ENCODE measurements at regions not wholly inside any gene's neighbourhood (a gene's known extent, or its start where the extent isn't known, plus 50 kb on each side); places are given as distances from the start of the nearest gene placed in this dataset.

DNA sequence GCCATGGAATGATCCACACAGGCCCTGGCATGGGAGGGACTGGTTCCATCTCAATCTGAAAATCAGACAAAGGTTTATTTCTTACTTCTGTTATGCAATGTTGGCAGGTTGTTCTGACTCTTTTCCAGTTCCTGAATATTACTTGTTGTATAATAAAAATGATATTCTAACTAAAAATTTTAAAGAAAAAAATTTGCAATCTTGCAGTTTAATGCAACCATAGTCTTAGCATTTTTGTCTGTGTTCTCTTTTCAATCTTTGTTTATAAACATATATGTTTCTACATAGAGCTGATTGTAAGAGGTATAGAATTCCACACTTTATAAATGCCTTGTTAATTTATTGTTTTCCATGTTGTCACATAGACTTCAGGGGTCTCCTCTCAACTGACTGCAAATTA lies 143.4 kb downstream of the RPIA start:
- H3K27me3 ChIP-seq (ENCODE audit: control insufficient read depth, insufficient read depth, low read length), result no peaks in the 10 kb centered on the region
- H3K9me3 ChIP-seq (replicated peaks; ENCODE audit: low read length), result no peaks in the 10 kb centered on the region
- no peak overlapping the region for H3K4me2 ChIP-seq (ENCODE audit: low read length)
- no peaks in the 10 kb centered on the region for H3K36me3 ChIP-seq (ENCODE audit: insufficient read depth, low read length)
- no peaks in the 10 kb centered on the region for H3K4me1 ChIP-seq (ENCODE audit: control insufficient read depth, insufficient read depth, low read length)
- H3K4me3 ChIP-seq (ENCODE audit: low read length), result no peak overlapping the region
- H3K9ac ChIP-seq (ENCODE audit: low read depth, low read length), result no peak overlapping the region

DNA sequence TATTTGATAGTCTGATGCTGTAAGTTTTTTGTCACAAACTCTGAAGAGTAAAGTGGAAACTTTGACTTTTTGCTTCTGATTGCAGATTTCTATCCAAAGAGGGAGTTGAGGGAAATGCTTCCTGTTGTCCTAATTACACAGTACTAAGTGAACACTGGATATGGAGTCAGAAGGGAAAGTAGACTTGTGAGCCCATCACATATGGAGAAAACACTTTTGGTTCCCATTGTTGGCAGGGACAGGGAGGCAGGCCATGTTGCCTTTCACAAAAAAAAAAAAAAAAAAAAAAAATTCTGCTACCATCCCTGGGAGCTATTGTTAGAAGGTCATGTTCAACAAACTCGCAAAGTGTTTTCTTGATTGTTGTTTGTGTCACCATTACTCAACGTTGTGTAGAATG lies 144.3 kb downstream of the RPIA start:
- Histone ChIP-seq H3K4me1 (ENCODE audit: control insufficient read depth, insufficient read depth, low read length) (no peaks in the 10 kb centered on the region), H3K9ac (ENCODE audit: low read depth, low read length) (no peak overlapping the region), H3K4me3 (ENCODE audit: low read length) (no peak overlapping the region), H3K4me2 (ENCODE audit: low read length) (no peak overlapping the region), H3K36me3 (ENCODE audit: insufficient read depth, low read length) (no peaks in the 10 kb centered on the region), H3K9me3 (replicated peaks; ENCODE audit: low read length) (no peaks in the 10 kb centered on the region), H3K27me3 (ENCODE audit: control insufficient read depth, insufficient read depth, low read length) (no peaks in the 10 kb centered on the region)

DNA sequence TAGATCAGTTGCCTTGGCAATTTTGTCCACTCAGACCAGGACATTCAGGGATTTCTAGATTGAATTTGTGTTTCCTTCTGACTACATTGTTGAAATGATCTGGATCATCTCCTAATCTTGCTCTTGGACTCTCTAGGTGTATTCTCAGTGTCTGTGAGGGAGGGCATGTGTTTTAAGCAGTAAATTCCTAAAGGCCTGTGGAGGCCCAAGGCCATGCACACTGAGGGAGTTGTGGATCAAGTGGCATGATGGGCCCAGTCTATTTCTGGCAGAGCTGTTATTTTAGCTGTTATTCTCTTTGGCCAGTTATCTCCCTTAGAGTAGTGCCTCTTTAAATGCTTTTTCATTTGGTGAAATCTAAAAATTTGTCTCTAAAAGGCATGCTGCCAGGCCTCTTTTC lies 144.9 kb downstream of the RPIA start:
- Histone ChIP-seq H3K4me2 (ENCODE audit: low read length) (no peak overlapping the region), H3K36me3 (ENCODE audit: insufficient read depth, low read length) (no peaks in the 10 kb centered on the region), H3K9me3 (replicated peaks; ENCODE audit: low read length) (no peaks in the 10 kb centered on the region), H3K4me1 (ENCODE audit: control insufficient read depth, insufficient read depth, low read length) (no peaks in the 10 kb centered on the region), H3K4me3 (ENCODE audit: low read length) (no peak overlapping the region), H3K9ac (ENCODE audit: low read depth, low read length) (no peak overlapping the region), H3K27me3 (ENCODE audit: control insufficient read depth, insufficient read depth, low read length) (no peaks in the 10 kb centered on the region)

DNA sequence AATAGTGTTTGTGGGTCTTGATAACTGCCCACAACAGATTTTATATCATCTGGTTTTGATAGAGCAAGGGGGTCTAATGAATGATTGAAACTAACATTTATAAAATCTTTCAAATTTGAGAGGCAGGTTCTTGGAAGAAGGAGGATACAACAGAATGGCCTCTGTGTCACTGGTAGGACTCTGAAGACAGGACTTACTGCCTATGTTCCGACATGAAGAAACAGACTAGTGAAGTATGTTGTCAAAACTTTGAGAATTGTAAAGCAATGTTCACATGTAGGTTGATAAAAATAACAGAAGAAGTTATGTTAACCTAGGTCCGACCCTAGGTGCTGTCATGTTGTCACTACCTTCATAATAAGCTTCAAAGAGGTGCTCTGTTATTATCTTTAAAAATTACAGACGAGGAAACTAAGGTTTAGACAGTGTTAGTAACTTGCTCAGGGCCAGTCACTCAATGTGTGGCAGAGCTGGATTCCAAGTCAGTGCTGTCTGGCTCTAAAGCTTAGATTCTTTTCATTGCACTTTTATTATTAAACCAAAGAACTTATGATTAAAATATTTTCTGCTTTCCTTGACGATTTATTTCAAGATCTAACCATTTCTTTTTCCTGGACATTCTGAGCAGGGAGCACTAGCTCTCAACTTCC lies 146.2 kb downstream of the RPIA start:
- no peak overlapping the region for H3K9ac ChIP-seq (ENCODE audit: low read depth, low read length)
- H3K9me3 ChIP-seq (replicated peaks; ENCODE audit: low read length), result no peaks in the 10 kb centered on the region
- H3K4me2 ChIP-seq (ENCODE audit: low read length), result no peak overlapping the region
- no peaks in the 10 kb centered on the region for H3K4me1 ChIP-seq (ENCODE audit: control insufficient read depth, insufficient read depth, low read length)
- no peak overlapping the region for H3K4me3 ChIP-seq (ENCODE audit: low read length)
- no peaks in the 10 kb centered on the region for H3K27me3 ChIP-seq (ENCODE audit: control insufficient read depth, insufficient read depth, low read length)
- H3K36me3 ChIP-seq (ENCODE audit: insufficient read depth, low read length), result no peaks in the 10 kb centered on the region

DNA sequence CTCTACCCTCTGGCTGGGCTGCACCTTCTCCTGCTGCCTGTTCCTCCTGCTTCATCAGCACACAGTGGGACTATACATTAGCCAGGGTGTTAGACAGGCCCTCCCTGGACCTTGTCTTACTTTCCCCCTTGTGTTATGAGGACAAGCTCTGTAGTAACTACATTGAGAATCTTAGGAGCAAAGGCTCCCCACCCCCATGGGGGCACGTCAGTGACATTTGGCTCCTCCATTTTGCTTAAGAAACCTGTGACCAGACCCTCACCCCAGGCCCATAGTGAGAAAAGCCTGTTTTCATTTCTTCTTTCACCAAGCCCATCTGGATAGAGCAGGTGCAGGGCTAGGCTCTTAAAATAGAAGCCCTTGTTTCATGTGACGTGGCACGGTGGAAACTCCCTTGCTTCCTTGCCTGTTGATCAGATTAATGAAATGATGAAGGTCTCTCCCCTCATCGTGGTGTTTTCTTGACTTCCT lies 146.7 kb downstream of the RPIA start:
- Histone ChIP-seq H3K36me3 (ENCODE audit: insufficient read depth, low read length) (no peaks in the 10 kb centered on the region), H3K9me3 (replicated peaks; ENCODE audit: low read length) (no peaks in the 10 kb centered on the region), H3K4me1 (ENCODE audit: control insufficient read depth, insufficient read depth, low read length) (no peaks in the 10 kb centered on the region), H3K9ac (ENCODE audit: low read depth, low read length) (no peak overlapping the region), H3K4me2 (ENCODE audit: low read length) (no peak overlapping the region), H3K27me3 (ENCODE audit: control insufficient read depth, insufficient read depth, low read length) (no peaks in the 10 kb centered on the region), H3K4me3 (ENCODE audit: low read length) (no peak overlapping the region)

DNA sequence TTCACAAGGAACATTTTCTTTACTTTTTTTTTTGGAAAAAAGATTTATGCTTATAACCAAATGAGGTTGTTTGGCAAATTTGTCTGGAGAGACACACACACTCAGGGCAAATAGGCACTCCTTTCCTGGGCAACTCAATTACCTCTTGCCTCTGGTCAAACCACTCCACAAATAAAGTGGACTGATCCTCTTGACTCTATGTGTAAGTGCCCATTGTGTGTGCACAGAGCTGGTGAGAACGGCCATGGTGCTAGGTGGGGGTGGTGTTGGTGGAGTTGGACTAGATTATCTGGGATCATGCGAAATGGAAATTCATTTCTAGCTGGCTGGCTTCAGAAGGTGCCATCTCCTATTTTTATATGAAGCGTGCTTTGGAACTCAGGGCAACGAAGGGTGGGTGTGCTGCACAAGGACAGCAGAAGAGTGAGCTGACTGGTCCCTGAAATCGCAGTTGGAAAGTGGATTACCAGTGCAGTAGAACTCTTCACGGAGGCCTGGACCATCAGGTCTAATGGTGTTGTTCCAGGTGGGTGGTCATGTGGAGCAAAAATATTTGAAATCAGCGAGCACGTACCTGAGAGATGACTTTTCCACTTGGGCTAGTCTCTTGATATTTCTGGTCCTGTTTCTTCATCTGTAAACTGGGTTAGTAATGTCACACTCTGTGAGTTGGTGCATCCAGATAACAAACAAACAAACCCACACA lies 149.9 kb downstream of the RPIA start:
- H3K36me3 ChIP-seq (ENCODE audit: insufficient read depth, low read length), result no peaks in the 10 kb centered on the region

DNA sequence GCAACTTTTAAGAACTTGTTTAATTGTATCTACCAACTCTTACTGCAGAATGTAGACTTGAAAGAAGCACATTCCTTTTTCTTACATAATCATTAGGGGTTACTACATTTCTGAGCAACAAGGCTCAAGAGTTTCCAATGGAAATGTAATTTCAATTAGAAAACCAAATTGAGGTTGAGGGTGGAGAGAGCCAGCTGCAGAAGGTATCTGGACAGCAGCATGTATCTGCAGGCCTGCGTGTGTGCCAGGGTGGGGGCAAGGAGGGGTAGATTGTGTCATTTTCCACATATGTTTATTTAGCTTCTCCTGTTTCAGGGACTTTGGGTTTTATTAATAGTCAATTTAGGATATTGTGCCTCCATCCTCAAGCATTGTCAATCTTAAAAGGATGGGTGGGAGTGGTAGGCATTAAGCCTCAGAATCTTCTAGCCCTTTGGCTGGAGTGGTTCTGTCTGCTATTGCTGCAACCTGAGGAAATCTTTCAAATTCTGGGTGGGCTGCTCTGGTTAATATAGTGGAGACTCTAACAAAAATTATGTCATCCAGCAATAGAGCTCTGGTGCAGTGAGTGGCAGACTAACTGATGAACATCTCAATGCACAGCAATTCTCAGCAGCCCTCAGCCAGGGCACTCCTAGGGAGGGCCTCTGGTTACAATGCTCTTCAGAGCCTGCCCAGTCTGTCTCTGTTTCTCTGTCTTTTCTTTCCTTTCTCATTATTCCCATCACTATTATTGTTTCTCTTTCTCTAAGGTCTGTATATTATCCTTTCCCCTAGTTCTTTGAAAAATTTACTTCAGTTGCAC lies 151.4 kb downstream of the RPIA start:
- Histone ChIP-seq H3K9ac (ENCODE audit: low read depth, low read length) (no peak overlapping the region), H3K27me3 (ENCODE audit: control insufficient read depth, insufficient read depth, low read length) (no peaks in the 10 kb centered on the region), H3K9me3 (replicated peaks; ENCODE audit: low read length) (no peaks in the 10 kb centered on the region), H3K4me2 (ENCODE audit: low read length) (no peak overlapping the region), H3K4me1 (ENCODE audit: control insufficient read depth, insufficient read depth, low read length) (no peaks in the 10 kb centered on the region), H3K36me3 (ENCODE audit: insufficient read depth, low read length) (no peaks in the 10 kb centered on the region), H3K4me3 (ENCODE audit: low read length) (no peak overlapping the region)

More for the DNA sequence above, 149.9 kb downstream of the RPIA start:
- no peaks in the 10 kb centered on the region for H3K9me3 ChIP-seq (replicated peaks; ENCODE audit: low read length)
- no peaks in the 10 kb centered on the region for H3K27me3 ChIP-seq (ENCODE audit: control insufficient read depth, insufficient read depth, low read length)
- no peaks in the 10 kb centered on the region for H3K4me1 ChIP-seq (ENCODE audit: control insufficient read depth, insufficient read depth, low read length)
- no peak overlapping the region for H3K9ac ChIP-seq (ENCODE audit: low read depth, low read length)
- no peak overlapping the region for H3K4me2 ChIP-seq (ENCODE audit: low read length)
- H3K4me3 ChIP-seq (ENCODE audit: low read length), result no peak overlapping the region

DNA sequence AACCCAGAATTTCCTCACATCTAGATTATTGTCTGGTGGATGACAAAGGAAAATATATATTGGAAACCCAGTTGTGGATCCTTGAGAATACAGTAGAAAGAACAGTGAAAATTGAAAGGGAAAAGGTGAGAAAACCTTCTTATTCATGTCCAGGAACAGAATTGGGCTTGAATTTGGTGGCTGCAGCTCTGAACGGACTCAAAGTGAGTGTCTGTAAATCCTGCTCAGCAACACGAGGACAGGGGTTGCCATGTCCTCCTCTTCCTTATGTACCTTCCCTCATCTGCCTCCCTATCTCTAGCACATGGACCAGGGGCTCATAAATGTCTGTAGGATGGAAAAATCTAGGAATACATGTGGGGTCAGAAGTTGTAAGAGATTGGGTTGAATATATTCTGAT lies 152.2 kb downstream of the RPIA start:
- no peak overlapping the region for H3K4me3 ChIP-seq (ENCODE audit: low read length)
- no peak overlapping the region for H3K9ac ChIP-seq (ENCODE audit: low read depth, low read length)
- H3K4me2 ChIP-seq (ENCODE audit: low read length), result no peak overlapping the region
- no peaks in the 10 kb centered on the region for H3K36me3 ChIP-seq (ENCODE audit: insufficient read depth, low read length)
- no peaks in the 10 kb centered on the region for H3K4me1 ChIP-seq (ENCODE audit: control insufficient read depth, insufficient read depth, low read length)
- H3K9me3 ChIP-seq (replicated peaks; ENCODE audit: low read length), result no peaks in the 10 kb centered on the region
- no peaks in the 10 kb centered on the region for H3K27me3 ChIP-seq (ENCODE audit: control insufficient read depth, insufficient read depth, low read length)

DNA sequence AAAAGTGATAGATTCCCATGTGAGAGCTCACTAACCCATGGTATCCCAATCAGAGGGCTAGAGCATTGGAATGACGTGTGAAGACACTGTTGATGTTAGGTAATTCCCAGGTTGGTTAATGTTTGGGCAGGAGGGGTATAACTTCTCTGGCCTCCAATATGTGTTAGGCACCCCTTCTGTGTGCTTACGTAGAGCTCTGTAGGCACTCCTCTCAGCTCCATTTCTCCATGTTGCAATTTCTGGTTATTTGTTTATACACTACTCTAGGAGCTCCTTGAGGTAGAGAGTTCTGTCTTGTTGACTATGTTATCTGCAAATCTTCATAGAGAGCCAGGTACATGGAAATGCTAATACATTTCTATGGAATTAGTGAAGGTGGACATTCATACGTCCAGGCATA lies 153.5 kb downstream of the RPIA start:
- Histone ChIP-seq H3K36me3 (ENCODE audit: insufficient read depth, low read length) (no peaks in the 10 kb centered on the region), H3K4me1 (ENCODE audit: control insufficient read depth, insufficient read depth, low read length) (no peaks in the 10 kb centered on the region), H3K4me2 (ENCODE audit: low read length) (no peak overlapping the region), H3K4me3 (ENCODE audit: low read length) (no peak overlapping the region), H3K9me3 (replicated peaks; ENCODE audit: low read length) (no peaks in the 10 kb centered on the region), H3K9ac (ENCODE audit: low read depth, low read length) (no peak overlapping the region), H3K27me3 (ENCODE audit: control insufficient read depth, insufficient read depth, low read length) (no peaks in the 10 kb centered on the region)

DNA sequence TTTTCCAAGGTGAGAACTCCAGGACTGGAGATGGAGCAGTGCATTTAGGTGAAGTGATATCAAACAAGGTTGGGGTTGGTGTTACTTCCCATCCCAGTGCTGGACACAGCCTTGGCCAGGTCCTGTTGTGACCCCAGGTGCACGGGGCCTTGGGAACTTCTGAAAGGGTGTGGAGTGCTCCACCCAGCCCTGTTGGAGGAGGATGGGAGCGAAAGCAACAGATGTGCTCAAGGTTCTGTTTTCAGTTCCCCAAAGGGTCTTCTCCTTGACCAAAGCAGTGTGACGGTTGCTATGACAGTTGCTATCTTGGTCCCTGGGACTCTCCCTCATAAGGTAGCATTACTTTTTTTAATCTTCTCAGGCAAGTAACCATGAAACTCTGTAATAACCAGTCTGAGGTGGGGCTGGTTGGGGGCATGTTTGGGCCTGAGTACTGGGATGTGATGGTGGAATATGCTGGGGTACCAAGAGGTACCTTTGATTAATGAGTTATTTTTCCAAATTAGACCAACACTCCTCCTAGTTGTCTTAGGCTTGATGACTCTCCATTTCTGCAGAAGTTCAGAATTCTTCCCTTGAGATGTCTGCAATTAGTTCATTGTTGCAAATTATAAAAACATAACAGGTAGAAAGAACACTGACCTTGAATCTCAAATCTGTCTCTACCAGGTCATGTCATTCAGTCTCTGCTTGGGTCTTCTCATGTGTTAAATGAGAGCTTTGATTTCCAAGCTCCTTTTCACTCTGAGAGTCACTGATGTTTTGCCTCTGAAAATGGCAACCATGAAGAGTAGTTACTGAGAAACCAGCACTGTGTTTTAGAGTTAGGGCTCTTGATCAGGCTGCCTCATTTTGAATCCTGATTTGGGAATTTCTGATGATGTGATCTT lies 154.5 kb downstream of the RPIA start:
- no peaks in the 10 kb centered on the region for H3K4me1 ChIP-seq (ENCODE audit: control insufficient read depth, insufficient read depth, low read length)
- no peak overlapping the region for H3K4me3 ChIP-seq (ENCODE audit: low read length)
- H3K9ac ChIP-seq (ENCODE audit: low read depth, low read length), result no peak overlapping the region

More for the DNA sequence above, 154.5 kb downstream of the RPIA start:
- no peaks in the 10 kb centered on the region for H3K27me3 ChIP-seq (ENCODE audit: control insufficient read depth, insufficient read depth, low read length)
- no peaks in the 10 kb centered on the region for H3K9me3 ChIP-seq (replicated peaks; ENCODE audit: low read length)
- H3K36me3 ChIP-seq (ENCODE audit: insufficient read depth, low read length), result no peaks in the 10 kb centered on the region
- H3K4me2 ChIP-seq (ENCODE audit: low read length), result no peak overlapping the region

Data from skeletal muscle satellite cell (primary cell).